H1 (cell line): ENCODE measurements at regions not wholly inside any gene's neighbourhood (a gene's known extent, or its start where the extent isn't known, plus 50 kb on each side); places are given as distances from the start of the nearest gene placed in this dataset.

Experiments used
- CTCF ChIA-PET: fragments of 300-600 bp; sonication (Branson Sonifier 250); formaldehyde crosslinking; loops from one replicate; lab custom pipeline; 2021; ENCODE audit not compliant: partially characterized antibody; lab: Charles Lee
- POLR2A ChIA-PET: fragments of 300-600 bp; sonication (Branson Sonifier 250); formaldehyde crosslinking; loops from one replicate; lab custom pipeline; 2021; ENCODE audit warnings: inconsistent platforms; ENCODE audit not compliant: partially characterized antibody; lab: Charles Lee
- DNase-seq, 2 experiments: peaks; one replicate each; pipeline versions ENCODE4 v3.0.0 to v3.0.0-alpha.2; 2010 to 2022; ENCODE audit warnings: low spot score in 2 of 2, low read depth in 1 of 2, mixed read lengths in 1 of 2
- FAIRE-seq: peaks from 2 replicates; lab custom pipeline; 2011; peaks lifted over from hg19 to GRCh38; lab: Jason Lieb, UNC
- H2AFZ ChIP-seq: 2 replicates; pipeline ENCODE4 v1.8.1; 2012; ENCODE audit warnings: low read length, inconsistent platforms
- H2AK5ac ChIP-seq: 2 replicates; pipeline ENCODE4 v1.6.1; 2013; ENCODE audit warnings: low read depth, low read length
- H2BK120ac ChIP-seq: replicated peaks from 2 replicates; pipeline ENCODE3; 2013; ENCODE audit warnings: low read depth, low read length, inconsistent platforms
- H2BK12ac ChIP-seq: 2 replicates; pipeline ENCODE4 v1.6.1; 2013; ENCODE audit warnings: low read depth, low read length
- H2BK15ac ChIP-seq: 2 replicates; pipeline ENCODE4 v1.6.1; 2013; ENCODE audit warnings: low read length
- H2BK20ac ChIP-seq: 2 replicates; pipeline ENCODE4 v1.6.1; 2013; ENCODE audit warnings: low read length
- H2BK5ac ChIP-seq: 2 replicates; pipeline ENCODE4 v1.6.1; 2013; ENCODE audit warnings: low read depth, low read length
- H3K14ac ChIP-seq: 2 replicates; pipeline ENCODE4 v1.6.1; 2013; ENCODE audit warnings: inconsistent platforms; ENCODE audit not compliant: insufficient read length
- H3K18ac ChIP-seq: 2 replicates; pipeline ENCODE4 v1.6.1; 2013; ENCODE audit warnings: low read length; ENCODE audit errors: extremely low read depth
- H3K23ac ChIP-seq: 2 replicates; pipeline ENCODE4 v1.6.1; 2013; ENCODE audit warnings: inconsistent platforms; ENCODE audit not compliant: insufficient read length
- H3K23me2 ChIP-seq: 2 replicates; pipeline ENCODE4 v1.6.1; 2013; ENCODE audit warnings: low read depth, low read length
- H3K27ac ChIP-seq: 2 replicates; pipeline ENCODE4 v1.6.1; 2011; ENCODE audit warnings: low read depth, low read length, inconsistent platforms
- H3K27me3 ChIP-seq, 4 experiments: replicated peaks in 1 of 4; 1 replicate in 1 of 4; 2 replicates in 3 of 4; pipeline versions ENCODE4 v1.6.1 to v1.8.1; 2011 to 2013; ENCODE audit warnings: low read length in 3 of 4, mild to moderate bottlenecking in 3 of 4, inconsistent platforms in 2 of 4, mixed read lengths in 2 of 4, moderate library complexity in 1 of 4; ENCODE audit not compliant: control insufficient read depth in 3 of 4, insufficient read depth in 3 of 4; ENCODE audit errors: extremely low read depth in 1 of 4
- H3K36me3 ChIP-seq, 4 experiments: 2 replicates each; pipeline versions ENCODE4 v1.6.1 to v1.8.1; 2011 to 2013; ENCODE audit warnings: mild to moderate bottlenecking in 4 of 4, low read length in 3 of 4, moderate library complexity in 2 of 4, control low read depth in 1 of 4, inconsistent platforms in 1 of 4; ENCODE audit not compliant: insufficient read depth in 4 of 4, control insufficient read depth in 2 of 4
- H3K4ac ChIP-seq: replicated peaks from 2 replicates; pipeline ENCODE3; 2013; ENCODE audit warnings: low read length, low read depth, mixed read lengths, inconsistent platforms; ENCODE audit not compliant: insufficient read length
- H3K4me1 ChIP-seq, 4 experiments: replicated peaks in 1 of 4; 1 replicate in 1 of 4; 2 replicates in 3 of 4; pipeline versions ENCODE4 v1.6.1 to v1.8.1; 2011 to 2013; ENCODE audit warnings: low read length in 3 of 4, inconsistent platforms in 2 of 4, mixed read lengths in 1 of 4; ENCODE audit not compliant: insufficient read depth in 4 of 4, control insufficient read depth in 3 of 4
- H3K4me2 ChIP-seq, 2 experiments: 2 replicates each; pipeline versions ENCODE4 v1.6.1 to v1.8.1; 2011 to 2013; ENCODE audit warnings: low read depth in 2 of 2, low read length in 2 of 2, control low read depth in 1 of 2, inconsistent platforms in 1 of 2, mild to moderate bottlenecking in 1 of 2; ENCODE audit not compliant: insufficient read depth in 1 of 2
- H3K4me3 ChIP-seq, 4 experiments: fragments of 200-600, 300-600 bp in 1 of 4; sonication (generic), shearing (Covaris generic), sonication (Bioruptor Twin) in 1 of 4; 2 replicates each; pipeline versions ENCODE4 v1.5.1 to v1.8.1; 2011 to 2016; ENCODE audit warnings: low read length in 4 of 4, low read depth in 3 of 4, control low read depth in 2 of 4, inconsistent platforms in 2 of 4, mild to moderate bottlenecking in 2 of 4, mixed read lengths in 1 of 4, moderate library complexity in 1 of 4; ENCODE audit not compliant: insufficient read depth in 2 of 4; ENCODE audit errors: extremely low read depth in 1 of 4
- H3K56ac ChIP-seq: replicated peaks from 2 replicates; pipeline ENCODE3; 2013; ENCODE audit warnings: low read depth, mild to moderate bottlenecking, mixed read lengths, low read length, inconsistent platforms; ENCODE audit not compliant: insufficient read length
- H3K79me1 ChIP-seq: 2 replicates; pipeline ENCODE4 v1.6.1; 2013; ENCODE audit warnings: low read depth, low read length, control low read depth
- H3K79me2 ChIP-seq, 2 experiments: 2 replicates each; pipeline versions ENCODE4 v1.6.1 to v1.8.1; 2012 to 2013; ENCODE audit warnings: low read length in 2 of 2, mild to moderate bottlenecking in 2 of 2, inconsistent platforms in 1 of 2; ENCODE audit not compliant: insufficient read depth in 2 of 2, control insufficient read depth in 1 of 2
- H3K9ac ChIP-seq, 4 experiments: replicated peaks in 1 of 4; 1 replicate in 1 of 4; 2 replicates in 3 of 4; pipeline versions ENCODE4 v1.6.1 to v1.8.1; 2011 to 2013; ENCODE audit warnings: low read depth in 3 of 4, low read length in 3 of 4, control low read depth in 2 of 4, mild to moderate bottlenecking in 2 of 4, moderate library complexity in 2 of 4, inconsistent platforms in 1 of 4; ENCODE audit errors: extremely low read depth in 1 of 4
- H3K9me3 ChIP-seq, 2 experiments: 2 replicates each; pipeline versions ENCODE4 v1.6.1 to v1.8.1; 2012 to 2013; ENCODE audit warnings: mild to moderate bottlenecking in 2 of 2, moderate library complexity in 2 of 2, control low read depth in 1 of 2, inconsistent platforms in 1 of 2, low read depth in 1 of 2, low read length in 1 of 2, mixed read lengths in 1 of 2; ENCODE audit not compliant: insufficient read depth in 2 of 2
- H4K20me1 ChIP-seq, 2 experiments: replicated peaks in 1 of 2; 2 replicates each; pipeline versions ENCODE3 to v1.8.1; 2011 to 2013; ENCODE audit warnings: inconsistent platforms in 2 of 2, low read length in 2 of 2, mild to moderate bottlenecking in 1 of 2; ENCODE audit not compliant: insufficient read depth in 2 of 2, control insufficient read depth in 1 of 2
- H4K5ac ChIP-seq: 2 replicates; pipeline ENCODE4 v1.6.1; 2013; ENCODE audit warnings: low read length, low read depth, mixed read lengths, inconsistent platforms; ENCODE audit not compliant: insufficient read length
- H4K8ac ChIP-seq: 2 replicates; pipeline ENCODE4 v1.8.0; 2013; ENCODE audit warnings: mild to moderate bottlenecking, moderate library complexity, low read length, inconsistent platforms; ENCODE audit not compliant: insufficient read depth; ENCODE audit errors: extremely low read depth
- H4K91ac ChIP-seq: replicated peaks from 2 replicates; pipeline ENCODE3; 2013; ENCODE audit warnings: low read length, mixed read lengths, inconsistent platforms; ENCODE audit not compliant: insufficient read length
- CHD2 ChIP-seq: IDR thresholded peaks from 2 replicates; pipeline ENCODE4 v1.6.1; 2012; ENCODE audit warnings: low read length, improper control_type of control experiment
- SUZ12 ChIP-seq: fragments of 200-600 bp; sonication (generic); IDR thresholded peaks from 2 replicates; pipeline ENCODE4 v1.6.1; 2012; ENCODE audit warnings: mild to moderate bottlenecking, inconsistent platforms, low read length, moderate library complexity, mixed read lengths
- YY1 ChIP-seq: IDR thresholded peaks from 2 replicates; pipeline ENCODE4 v1.6.1; 2011; ENCODE audit warnings: low read depth, mild to moderate bottlenecking, low read length
- WGBS, 2 experiments: shearing (Covaris generic) in 1 of 2; methylation state at CpG; one replicate each; pipeline versions ENCODE4 v1.1.6 to v1.1.7; 2013 to 2015; ENCODE audit warnings: low lambda C conversion rate in 2 of 2, mixed read lengths in 2 of 2, inconsistent platforms in 1 of 2, low coverage in 1 of 2, missing lambda C conversion rate in 1 of 2; ENCODE audit not compliant: insufficient replicate concordance in 2 of 2, insufficient coverage in 1 of 2, insufficient read length in 1 of 2; ENCODE audit errors: extremely low coverage in 1 of 2, missing lambda C conversion rate in 1 of 2; 5-methylcytosine and 5-hydroxymethylcytosine counted together

DNA sequence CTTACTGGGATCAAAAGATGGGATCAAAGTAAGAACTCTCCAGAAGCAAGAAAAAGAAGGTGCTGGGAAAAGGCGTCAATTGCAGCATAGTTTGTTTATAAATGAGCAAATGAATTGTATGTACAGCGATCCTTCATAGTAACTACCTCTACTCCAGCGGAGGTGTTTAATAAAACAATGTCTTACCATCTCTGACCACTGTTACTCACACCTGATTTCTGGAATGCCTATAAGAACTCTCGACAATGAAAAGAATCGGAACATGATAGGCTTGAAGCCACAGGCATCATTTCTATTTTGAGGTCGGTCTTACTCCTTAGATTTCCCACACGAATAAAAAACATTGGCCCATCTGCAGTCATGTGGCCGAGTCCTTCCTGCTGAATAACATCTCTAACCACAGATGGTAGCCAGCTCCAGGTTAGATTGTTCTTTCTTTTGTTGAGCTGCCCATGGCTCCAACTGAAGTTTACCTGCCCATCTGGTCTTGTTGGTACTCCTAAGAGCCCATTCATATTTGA, 67.6 kb downstream of the CLDN34 start:
- peaks cover 0 to 26% of the 10 kb centered on the region in 2 experiments; a peak in 2 of 4 replicates for H3K79me2 ChIP-seq
- H2AFZ ChIP-seq = no peak overlapping the region
- no peak overlapping the region for H2BK5ac ChIP-seq
- FAIRE-seq (no peak), DNase-seq (no peak)
- H3K56ac ChIP-seq = no peak overlapping the region
- 97% methylated on average over 8 of the region's 8 CpGs; no CpG with 5 or more reads in 1 of the 2 experiments for WGBS, 2 experiments
- CTCF ChIA-PET = interaction anchor here (0.5 kb wide), 1 partner anchor 261 kb away, joined by 3 read pairs; no protein-coding TSS in a partner anchor
- no peak overlapping the region for H3K27ac ChIP-seq
- POLR2A ChIA-PET = no interaction called here
- no peak overlapping the region for H3K23ac ChIP-seq
- no peak overlapping the region for H3K18ac ChIP-seq
- no peak overlapping the region for H4K8ac ChIP-seq
- no peak overlapping the region for H2BK20ac ChIP-seq
- H3K9me3 ChIP-seq = no peaks in the 10 kb centered on the region
- no peak overlapping the region for H4K91ac ChIP-seq
- no peak overlapping the region for H4K5ac ChIP-seq
- no peak overlapping the region for H2BK15ac ChIP-seq
- H3K4me1 ChIP-seq = peaks cover 0 to 9% (median 2%) of the 10 kb centered on the region in 4 experiments; a peak in 2 of 7 replicates
- no peaks in the 10 kb centered on the region for H3K36me3 ChIP-seq
- H3K27me3 ChIP-seq = no peaks in the 10 kb centered on the region
- H3K23me2 ChIP-seq = no peaks in the 10 kb centered on the region
- H2BK120ac ChIP-seq = no peak overlapping the region
- no peak overlapping the region for H3K4ac ChIP-seq
- H2BK12ac ChIP-seq = no peak overlapping the region
- H3K9ac ChIP-seq = no peak overlapping the region
- no peak overlapping the region for H3K14ac ChIP-seq
- H3K4me2 ChIP-seq = no peak overlapping the region
- no peak overlapping the region for H2AK5ac ChIP-seq
- TF ChIP-seq SUZ12 (no peak), YY1 (no peak), CHD2 (no peak)
- no peaks in the 10 kb centered on the region for H3K79me1 ChIP-seq
- no peak overlapping the region for H3K4me3 ChIP-seq
- no peaks in the 10 kb centered on the region for H4K20me1 ChIP-seq
